SKM-1 treated with dmso at 0.1 percent for 144 hours (cell line): ENCODE measurements at regions not wholly inside any gene's neighbourhood (a gene's known extent, or its start where the extent isn't known, plus 50 kb on each side); places are given as distances from the start of the nearest gene placed in this dataset.

Source experiments
- DNase-seq: peaks from one replicate; lab custom pipeline; 2025; ENCODE audit not compliant: unreplicated experiment; lab: John Stamatoyannopoulos, UW

DNA sequence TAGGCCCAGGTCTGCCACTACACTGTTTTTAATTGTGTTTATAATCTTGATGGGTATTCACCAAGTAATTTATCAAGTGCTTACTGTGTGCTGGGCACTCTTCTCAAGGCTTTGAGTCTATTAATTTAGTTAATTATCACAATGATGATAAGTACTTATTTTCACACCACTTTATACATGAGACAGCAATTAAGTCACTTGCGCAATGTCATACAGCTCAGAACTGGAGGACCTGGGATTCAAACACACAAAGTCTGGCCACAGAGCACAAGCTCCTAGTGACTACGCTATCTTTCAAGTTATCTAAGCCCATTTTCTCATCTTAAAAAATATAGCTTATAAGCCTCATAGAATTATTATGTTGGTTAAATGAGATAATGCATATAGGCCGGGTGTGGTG lies 85.0 kb downstream of the LLPH start:
- DNase-seq, result no peak

DNA sequence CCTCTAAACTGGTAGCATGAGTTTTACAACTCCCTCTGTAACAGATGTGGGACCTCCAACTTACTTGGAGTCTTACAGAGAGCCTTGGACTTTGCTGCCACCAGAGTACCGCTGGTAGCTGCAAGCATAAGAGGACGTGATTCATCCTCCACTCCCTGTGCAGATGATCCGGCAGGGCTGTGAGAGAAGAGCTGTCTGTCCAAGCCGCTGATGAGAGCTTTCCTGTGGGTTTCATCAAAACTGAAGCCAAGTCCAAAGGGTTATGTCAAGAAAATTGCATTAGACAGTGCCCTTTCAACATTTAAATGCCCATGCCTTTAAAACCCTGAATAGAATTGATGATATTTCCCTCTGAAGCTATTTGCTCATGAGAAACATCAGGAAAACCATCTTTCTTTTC lies 85.8 kb downstream of the LLPH start:
- no peak for DNase-seq

DNA sequence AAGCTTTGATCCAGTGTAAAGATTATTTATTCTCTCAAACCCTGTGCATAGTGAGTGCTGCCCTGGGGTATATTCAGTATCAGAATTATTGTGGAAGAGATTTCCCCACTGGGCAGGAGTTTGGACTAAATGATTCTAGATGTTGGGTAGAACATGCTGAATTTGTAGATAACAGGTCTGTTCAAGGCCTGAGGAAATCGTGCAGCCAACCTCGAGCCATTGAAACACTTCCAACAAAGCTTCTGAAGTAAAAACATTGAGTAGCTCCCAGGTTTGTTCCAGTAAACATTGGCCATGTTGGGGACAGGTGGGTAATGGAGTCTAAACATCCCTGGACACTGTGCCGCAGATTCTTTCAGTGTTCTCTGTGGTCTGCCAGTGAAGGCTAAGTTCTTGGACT lies 87.5 kb downstream of the LLPH start:
- no peak for DNase-seq

DNA sequence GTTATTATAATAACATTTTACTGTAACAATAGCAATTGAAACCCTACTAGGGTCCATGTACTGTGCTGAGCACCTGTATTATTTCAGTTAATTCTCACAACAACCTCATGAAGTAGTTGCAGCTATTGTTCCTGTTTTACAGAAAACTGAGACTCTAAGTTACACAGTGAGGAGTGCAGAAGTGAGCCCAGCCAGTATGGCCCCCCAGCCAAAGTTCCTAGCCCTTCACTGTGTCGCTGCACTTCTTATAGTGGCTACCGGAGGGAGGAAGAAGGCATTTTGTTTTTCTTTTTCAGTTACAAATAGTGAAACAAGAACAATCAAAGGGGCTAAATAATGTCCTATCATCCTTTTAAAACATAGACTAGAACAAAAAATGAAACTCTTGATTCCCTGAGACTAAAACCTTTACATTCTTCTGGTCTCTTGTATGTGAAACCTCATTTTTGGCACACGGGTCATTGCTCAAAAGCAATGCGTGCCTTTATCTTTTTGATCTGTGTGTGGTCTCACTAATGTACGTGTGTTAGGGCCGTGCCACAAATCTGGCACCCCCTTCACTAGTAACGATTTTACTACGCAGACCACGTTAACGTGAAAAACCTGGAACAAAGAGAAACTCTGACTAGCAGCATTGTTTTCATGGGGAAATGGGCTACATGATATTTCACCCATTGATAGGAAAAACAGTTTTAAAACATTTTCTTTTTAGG lies 88.7 kb downstream of the LLPH start:
- DNase-seq, result no peak

DNA sequence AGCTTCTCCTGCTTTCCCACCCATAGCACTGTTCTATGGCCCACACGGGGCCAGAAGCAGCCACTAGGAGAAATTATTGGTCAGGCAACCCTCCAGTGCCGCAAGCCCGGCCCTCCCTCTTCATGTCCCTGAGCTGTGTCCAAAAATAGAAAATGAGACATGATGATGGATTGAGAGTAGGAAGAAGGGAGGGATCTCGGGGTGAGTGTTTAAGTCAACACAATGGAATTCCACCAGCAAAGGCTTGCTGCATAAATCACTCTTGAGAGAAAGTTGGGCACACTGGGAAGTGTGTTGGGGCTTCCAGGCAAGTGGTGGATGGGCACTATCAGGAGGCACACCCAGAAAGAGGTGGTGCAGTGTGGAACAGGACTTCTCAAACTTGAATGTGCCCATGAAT lies 94.2 kb downstream of the LLPH start:
- no peak for DNase-seq

DNA sequence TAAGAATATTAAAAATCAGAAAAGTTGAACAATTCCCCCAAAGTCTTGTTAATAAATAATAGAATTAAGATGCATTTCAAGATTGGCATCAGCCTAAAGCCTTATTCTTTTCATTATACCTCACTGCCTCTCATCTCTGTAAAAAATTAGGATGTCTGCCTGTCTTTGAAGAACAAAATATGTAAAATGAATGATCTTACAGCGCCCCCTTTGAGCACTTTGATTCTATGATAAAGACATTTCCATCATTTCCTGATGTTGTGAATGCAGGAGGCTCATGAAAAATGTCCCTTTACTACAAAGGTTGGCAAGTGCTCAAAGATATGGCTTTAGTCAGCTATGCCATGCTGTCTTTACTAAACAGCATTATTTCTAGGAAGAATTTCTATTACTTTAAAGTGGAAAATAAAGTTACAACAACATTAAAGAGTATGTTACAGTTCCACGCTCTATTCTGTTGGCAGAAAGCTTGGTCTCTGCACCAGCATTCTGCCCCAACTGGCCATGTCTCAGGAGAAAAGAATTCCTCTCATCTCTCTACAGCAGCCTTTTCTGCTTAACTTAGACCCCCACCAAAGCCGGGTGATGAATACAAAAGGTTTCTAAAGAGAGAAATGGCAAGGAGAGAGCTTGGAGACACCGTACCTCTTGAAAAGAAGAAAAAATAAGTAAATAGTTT lies 95.1 kb downstream of the LLPH start:
- peak; percentile 1 for DNase-seq

DNA sequence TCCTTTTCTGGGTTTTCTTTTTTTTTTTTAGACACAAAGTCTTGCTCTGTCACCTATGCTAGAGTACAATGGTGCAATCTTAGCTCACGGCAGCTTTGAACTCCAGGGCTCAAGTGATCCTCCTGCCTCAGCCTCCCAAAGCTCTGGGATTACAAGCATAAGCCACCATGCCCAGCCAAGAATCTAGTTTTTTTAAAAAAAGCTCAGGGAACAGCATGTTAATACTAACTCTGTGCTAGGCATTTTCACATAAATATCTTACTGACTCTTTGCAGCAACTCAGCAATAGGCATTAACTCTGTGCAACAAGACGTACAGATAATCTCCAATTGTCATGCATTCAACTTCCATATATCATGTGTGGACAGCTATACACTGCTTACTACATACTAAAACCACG lies 97.4 kb downstream of the LLPH start:
- no peak for DNase-seq

DNA sequence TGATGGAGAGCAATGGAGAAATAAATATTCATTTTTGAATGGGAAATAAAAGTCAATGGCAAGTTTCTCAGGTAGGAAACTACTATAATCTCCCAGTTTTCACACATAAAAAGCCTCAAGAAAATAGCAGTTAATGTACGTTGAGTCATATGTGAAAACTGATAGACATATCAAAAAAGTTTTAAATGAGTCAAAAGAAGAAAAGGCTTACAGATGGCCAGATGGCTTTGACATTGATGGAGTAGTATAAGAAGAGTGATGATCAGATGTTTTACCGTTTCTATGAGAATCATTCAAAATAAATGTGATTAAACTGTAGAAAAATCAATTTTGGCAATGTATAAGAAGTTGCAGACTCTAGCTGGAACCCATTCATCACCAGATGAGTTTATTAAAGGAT lies 97.8 kb downstream of the LLPH start:
- DNase-seq, result no peak

DNA sequence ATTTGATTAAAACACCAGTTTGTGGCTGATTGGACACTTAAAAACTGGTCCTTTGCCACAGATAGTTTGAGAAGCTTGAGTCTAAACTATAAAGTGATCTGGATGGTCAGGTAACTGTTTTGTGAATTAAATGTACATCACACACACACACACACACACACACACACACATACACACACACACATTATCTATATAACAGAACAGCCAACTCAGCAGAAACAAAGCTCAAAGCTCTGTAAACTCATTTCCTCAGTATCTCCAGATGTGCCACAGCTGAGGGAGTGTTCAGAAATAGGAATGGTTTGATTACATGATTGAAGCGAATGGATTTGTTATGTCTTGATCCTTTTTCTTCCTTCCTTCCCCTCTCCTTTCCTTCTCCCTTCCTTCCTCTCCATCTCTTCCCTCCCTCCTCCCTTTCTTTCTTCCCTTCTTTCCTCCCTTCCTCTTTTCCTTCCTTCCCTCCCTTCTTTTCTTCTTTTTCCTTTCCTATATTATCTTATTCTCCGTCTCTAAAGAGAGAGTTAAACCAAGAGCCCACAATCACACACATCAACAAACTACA lies 100.3 kb downstream of the LLPH start:
- DNase-seq, result no peak

DNA sequence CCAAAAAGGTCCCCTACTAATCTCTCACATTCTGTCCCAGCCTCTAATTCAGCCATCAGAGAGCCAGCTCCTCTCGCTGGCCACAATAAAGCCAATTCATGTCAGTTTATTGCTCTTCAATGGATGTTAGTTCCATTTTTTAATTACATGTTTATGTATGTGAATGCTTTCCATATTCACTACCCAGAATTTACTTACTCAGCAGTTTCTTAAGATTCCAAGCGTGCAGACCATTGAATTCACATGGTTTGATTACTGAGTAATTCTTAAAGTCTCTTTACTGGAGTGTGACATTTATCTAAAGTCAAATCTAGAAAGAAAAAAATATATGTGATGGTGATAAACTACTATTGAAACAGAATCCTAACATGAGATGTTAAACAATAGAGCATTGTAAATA lies 102.2 kb downstream of the LLPH start:
- DNase-seq, result no peak

DNA sequence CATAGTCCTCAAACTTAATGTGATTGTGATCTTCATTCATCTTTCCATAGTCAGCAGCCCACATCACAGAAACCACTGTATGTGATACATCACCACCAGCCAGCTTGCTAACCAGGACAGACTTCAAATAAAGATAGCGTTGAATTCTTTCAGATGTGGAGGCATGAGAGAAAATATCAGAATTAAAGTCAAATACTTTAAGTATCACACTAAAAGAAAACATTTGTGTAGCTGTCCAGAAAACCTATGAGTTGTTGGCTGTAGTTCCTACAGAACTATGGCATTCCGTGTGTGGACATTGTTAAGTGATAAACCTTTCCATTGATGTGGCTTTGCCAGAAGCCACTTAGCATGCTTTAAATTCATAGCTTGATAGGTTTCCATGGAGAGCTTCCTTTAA lies 105.1 kb downstream of the LLPH start:
- DNase-seq, result no peak

DNA sequence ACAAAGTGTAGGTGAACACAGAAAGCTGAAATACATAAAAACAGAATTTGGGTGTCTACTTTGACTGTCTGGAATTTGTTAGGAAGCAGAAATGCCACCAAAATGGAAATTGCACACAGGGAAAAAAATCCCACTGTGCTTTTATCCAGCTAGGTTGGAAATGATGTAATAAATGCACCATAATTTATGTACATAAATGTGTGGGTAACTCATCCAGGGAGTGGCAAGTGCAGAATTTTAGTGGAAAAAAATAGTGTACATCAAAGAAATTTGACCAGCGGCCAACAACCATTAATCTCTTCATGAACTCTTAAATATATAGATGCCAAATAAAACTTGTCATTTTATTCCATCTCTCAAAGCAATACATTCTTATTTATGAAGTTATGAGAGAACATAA lies 105.6 kb downstream of the LLPH start:
- no peak for DNase-seq

DNA sequence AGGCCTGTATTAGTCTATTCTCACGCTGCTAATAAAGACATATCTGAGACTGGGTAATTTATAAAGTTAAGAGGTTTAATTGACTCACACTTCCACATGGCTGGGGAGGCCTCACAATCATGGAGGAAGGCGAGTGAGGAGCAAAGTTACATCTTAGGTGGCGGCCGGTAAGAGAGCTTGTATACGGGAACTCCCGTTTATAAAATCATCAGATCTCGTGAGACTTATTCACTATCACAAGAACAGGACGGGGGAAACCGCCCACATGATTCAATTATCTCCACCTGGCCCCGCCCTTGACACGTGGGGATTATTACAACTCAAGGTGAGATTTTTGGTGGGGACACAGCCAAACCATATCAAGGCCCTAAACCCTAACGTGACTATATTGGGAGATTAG lies 110.1 kb downstream of the LLPH start:
- no peak for DNase-seq

DNA sequence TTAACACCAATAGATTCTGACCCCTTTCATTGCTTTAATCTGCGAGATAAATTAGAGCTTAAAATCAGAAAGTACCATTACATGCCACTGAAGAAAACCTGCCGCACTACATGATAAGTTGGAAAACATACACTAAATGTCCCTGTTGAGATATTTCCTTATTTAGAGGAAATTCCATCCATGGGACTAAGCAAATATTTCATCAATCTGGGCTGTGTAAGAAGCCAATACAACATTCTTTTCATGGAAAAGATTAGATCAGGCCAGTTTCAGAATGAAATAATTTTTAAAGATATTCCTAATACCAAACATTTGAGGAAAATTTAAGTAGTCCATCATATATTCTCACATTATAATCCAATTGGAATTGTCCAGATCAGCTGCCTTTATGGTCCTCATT lies 112.8 kb downstream of the LLPH start:
- DNase-seq, result no peak
